GM12872 (cell line): ENCODE measurements at regions not wholly inside any gene's neighbourhood (a gene's known extent, or its start where the extent isn't known, plus 50 kb on each side); places are given as distances from the start of the nearest gene placed in this dataset.

ENCODE experiments used
- CTCF ChIP-seq: IDR thresholded peaks from 3 replicates; pipeline ENCODE4 v1.5.1; 2011; ENCODE audit warnings: low read depth, mild to moderate bottlenecking, low read length, moderate library complexity; ENCODE audit not compliant: insufficient read depth

DNA sequence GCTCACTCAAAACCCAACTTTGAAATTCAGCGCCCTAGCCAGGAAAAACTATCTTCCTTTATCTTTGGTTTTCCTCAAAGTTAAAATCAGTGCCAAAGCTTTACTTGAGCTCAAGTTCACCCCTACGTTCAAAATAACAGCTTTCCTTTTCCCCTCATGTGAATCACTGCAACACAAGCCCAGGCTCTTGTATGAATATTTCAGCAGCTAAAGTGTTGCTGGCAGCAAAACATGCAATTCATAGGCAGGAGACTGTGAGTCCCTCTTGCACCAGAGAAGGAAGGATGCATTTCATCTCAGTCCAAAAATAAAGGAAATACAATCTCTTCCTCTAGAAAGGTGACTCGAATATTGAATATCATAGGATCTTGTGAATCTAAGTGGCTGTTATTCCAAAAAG lies 461.3 kb upstream of the SOX11 start:
- no peak for TF ChIP-seq CTCF

DNA sequence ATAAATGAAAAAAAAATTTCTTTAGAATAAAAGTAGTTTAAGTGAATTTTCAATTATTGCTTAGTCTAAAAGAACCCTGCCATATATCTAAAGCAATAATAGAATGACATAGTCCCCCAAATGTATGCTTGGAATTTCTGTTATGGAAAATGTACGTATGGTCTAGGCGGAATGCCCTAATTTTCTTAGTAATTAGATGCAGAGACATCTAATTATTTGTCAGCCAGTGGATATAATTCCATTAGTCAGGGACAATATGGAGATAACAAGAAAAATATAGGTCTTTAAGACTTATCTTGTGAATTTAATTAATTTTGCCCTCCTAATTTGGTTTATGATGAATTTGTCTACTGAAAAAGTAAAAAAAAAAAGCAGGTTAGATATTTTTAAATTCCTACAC lies 460.9 kb upstream of the SOX11 start:
- TF ChIP-seq CTCF, result no peak

DNA sequence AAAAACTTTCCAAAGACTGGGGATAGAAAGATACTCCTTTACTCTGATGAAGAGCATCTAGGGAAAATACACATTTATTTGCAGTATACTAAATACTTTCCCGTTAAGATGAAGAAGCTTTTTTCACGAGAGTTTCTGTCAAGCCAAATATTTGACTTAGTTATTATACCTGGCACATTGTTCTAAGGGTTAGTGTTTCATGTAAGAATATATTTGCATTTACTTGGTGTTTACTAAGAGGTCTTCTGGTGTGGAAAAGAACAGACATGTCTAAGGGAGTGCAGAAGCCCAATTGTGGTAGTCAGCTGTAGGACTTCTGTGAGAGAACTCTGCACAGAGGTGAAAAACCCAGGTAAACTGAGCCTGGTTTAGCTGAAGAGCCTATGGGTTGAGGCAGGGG lies 457.6 kb upstream of the SOX11 start:
- no peak for TF ChIP-seq CTCF

- TF ChIP-seq CTCF, result no peak
Observed at GRCh38 chr2:5235701-5236100, 456.5 kb upstream of the SOX11 start.

GRCh38 chr2:5236249-5236648 lies 455.9 kb upstream of the SOX11 start:
- TF ChIP-seq CTCF, result no peak

GRCh38 chr2:5242751-5243150 lies 449.4 kb upstream of the SOX11 start:
- TF ChIP-seq CTCF, result no peak

- no peak for TF ChIP-seq CTCF
Observed at GRCh38 chr2:5250482-5250881, 441.7 kb upstream of the SOX11 start.

DNA sequence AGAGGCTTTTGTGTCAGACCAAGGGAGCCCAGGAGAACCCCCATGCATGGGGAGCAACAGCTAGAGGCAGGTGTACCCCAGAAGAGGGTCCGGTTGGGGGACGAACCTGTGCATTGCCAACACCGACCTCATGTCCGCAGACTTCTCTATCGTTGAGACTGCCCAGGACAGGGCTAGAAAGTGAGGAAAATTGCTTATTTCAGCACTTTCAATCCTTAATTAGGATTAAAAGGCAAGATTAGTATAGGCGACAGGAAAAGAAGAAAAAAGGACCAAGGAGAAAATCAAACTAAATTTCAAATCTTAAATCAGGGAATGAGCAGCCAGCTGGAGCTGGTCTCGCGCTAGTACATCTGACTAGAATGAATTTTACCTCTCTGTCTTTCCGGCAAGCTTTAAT lies 438.9 kb upstream of the SOX11 start:
- no peak for TF ChIP-seq CTCF
